ENCODE measurements at regions not wholly inside any gene's neighbourhood (a gene's known extent, or its start where the extent isn't known, plus 50 kb on each side); places are given as distances from the start of the nearest gene placed in this dataset.

- TF ChIP-seq MAX (IDR thresholded peaks at IDR 0.05) (no peak), ZBTB7A (IDR thresholded peaks at IDR 0.05; ENCODE audit: low read depth) (no peak), YY1 (IDR thresholded peaks at IDR 0.05; ENCODE audit: low read depth) (no peak), TAF1 (IDR thresholded peaks at IDR 0.05; ENCODE audit: low read depth) (no peak), CEBPB (IDR thresholded peaks at IDR 0.05) (no peak), RAD21 (IDR thresholded peaks at IDR 0.05; ENCODE audit: low read depth) (no peak), USF1 (IDR thresholded peaks at IDR 0.05) (no peak), FOXM1 (IDR thresholded peaks at IDR 0.05; ENCODE audit: borderline replicate concordance, low read depth) (no peak), TEAD4 (IDR thresholded peaks at IDR 0.05) (no peak), CREB1 (IDR thresholded peaks at IDR 0.05; ENCODE audit: low read depth) (no peak)
Observed at GRCh38 chr2:104572834-104573233, 281.1 kb upstream of the POU3F3 start.
